ENCODE measurements at regions not wholly inside any gene's neighbourhood (a gene's known extent, or its start where the extent isn't known, plus 50 kb on each side); places are given as distances from the start of the nearest gene placed in this dataset.

- Histone ChIP-seq H3K27me3 (ENCODE audit: control insufficient read depth, insufficient read depth) (no peaks in the 10 kb centered on the region), H3K4me1 (ENCODE audit: control insufficient read depth, insufficient read depth, low read length) (no peaks in the 10 kb centered on the region), H3K4me3 (ENCODE audit: low read length) (no peak overlapping the region), H3K27ac (ENCODE audit: low read length) (no peak overlapping the region), H3K9me3 (ENCODE audit: control insufficient read depth, low read length) (no peaks in the 10 kb centered on the region)
- intact Hi-C loops (cut with DNase I): no loop called here
- no peak for ATAC-seq
- no peak for DNase-seq
- WGBS: 67% methylated on average over 3 of the region's 3 CpGs
Measured at GRCh38 chr12:24603371-24603770, 345.5 kb downstream of the BCAT1 start.

DNA sequence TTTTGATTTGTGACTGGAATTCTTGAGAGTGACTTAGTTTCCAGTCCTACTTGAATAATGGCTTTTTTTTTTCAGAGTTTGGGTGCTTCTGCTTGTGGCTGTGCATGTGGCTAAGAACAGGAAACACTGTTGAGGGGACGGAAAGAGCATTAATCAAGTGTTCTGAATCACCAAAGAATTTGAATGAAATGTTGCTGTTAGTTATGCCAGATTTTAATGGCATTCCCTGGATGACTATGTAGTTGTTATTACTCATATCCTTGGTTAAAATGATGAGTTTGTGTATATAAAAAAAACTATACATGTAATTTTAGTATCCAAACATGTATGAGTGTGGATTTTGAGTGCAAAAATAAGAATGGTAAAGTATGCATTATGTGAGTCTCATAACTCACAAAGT lies 347.9 kb downstream of the BCAT1 start:
- 41% methylated on average over 1 of the region's 1 CpG for WGBS
- Histone ChIP-seq H3K9me3 (ENCODE audit: control insufficient read depth, low read length) (no peaks in the 10 kb centered on the region), H3K4me3 (ENCODE audit: low read length) (no peak overlapping the region), H3K27ac (ENCODE audit: low read length) (no peak overlapping the region), H3K27me3 (ENCODE audit: control insufficient read depth, insufficient read depth) (no peaks in the 10 kb centered on the region), H3K4me1 (ENCODE audit: control insufficient read depth, insufficient read depth, low read length) (no peaks in the 10 kb centered on the region)
- ATAC-seq (no peak), DNase-seq (no peak)
- intact Hi-C loops (cut with DNase I): no loop called here

DNA sequence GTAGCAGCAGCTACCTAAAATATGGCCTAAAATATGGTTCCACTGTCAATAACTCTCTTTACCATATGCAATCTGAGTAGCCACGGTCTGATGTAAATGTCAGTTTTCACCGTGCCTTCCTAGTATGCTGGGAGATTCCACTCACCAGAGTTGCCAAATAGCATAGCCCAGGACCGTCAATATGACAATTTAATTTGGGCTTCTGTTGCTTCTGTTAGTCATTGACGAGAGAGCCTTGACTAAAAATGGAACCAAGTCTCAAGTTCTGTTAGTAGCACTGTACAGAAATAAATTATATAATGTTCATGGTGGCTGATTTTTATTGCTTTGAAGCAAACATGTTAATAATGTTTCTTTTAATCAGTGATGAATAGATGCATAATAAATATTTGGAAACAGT lies 348.4 kb downstream of the BCAT1 start:
- ATAC-seq: no peak
- no peak for DNase-seq
- no peak overlapping the region for H3K27ac ChIP-seq (ENCODE audit: low read length)
- no peak overlapping the region for H3K4me3 ChIP-seq (ENCODE audit: low read length)
- WGBS: 80% methylated on average over 4 of the region's 4 CpGs
- H3K27me3 ChIP-seq (ENCODE audit: control insufficient read depth, insufficient read depth): no peaks in the 10 kb centered on the region
- no peaks in the 10 kb centered on the region for H3K9me3 ChIP-seq (ENCODE audit: control insufficient read depth, low read length)
- no peaks in the 10 kb centered on the region for H3K4me1 ChIP-seq (ENCODE audit: control insufficient read depth, insufficient read depth, low read length)
- intact Hi-C loops (cut with DNase I): no loop called here

DNA sequence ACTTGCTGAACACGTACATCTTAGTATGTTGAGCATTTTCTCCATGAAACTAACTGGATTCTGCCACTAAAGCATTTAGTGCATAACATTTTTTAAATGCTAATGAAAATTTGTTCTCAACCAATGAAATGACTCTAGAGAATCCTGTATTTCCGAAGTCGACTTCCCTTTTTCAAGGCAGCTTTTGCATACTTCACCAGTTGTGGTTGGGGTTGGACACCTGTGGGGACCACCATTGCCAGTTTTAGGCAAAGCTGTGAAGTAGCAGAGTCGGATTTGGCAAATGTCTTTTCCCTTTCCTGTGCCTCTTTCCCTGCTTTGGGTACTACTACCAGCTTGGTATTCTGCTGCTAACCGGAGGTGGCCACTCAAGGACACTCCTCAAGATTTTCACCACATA lies 349.2 kb downstream of the BCAT1 start:
- Histone ChIP-seq H3K9me3 (ENCODE audit: control insufficient read depth, low read length) (no peaks in the 10 kb centered on the region), H3K27ac (ENCODE audit: low read length) (no peak overlapping the region), H3K27me3 (ENCODE audit: control insufficient read depth, insufficient read depth) (no peaks in the 10 kb centered on the region), H3K4me3 (ENCODE audit: low read length) (no peak overlapping the region), H3K4me1 (ENCODE audit: control insufficient read depth, insufficient read depth, low read length) (no peaks in the 10 kb centered on the region)
- intact Hi-C loops (cut with DNase I): loop anchor here in 2 of 4 donors (10.0 kb wide), 2 partner anchors 235 to 485 kb away; no protein-coding TSS in a partner anchor
- no peak for ATAC-seq
- DNase-seq: no peak
- WGBS: 80% methylated on average over 5 of the region's 5 CpGs

GRCh38 chr12:24597580-24597979 lies 351.3 kb downstream of the BCAT1 start:
- DNase-seq: no peak
- Histone ChIP-seq H3K27ac (ENCODE audit: low read length) (no peak overlapping the region), H3K9me3 (ENCODE audit: control insufficient read depth, low read length) (no peaks in the 10 kb centered on the region), H3K27me3 (ENCODE audit: control insufficient read depth, insufficient read depth) (no peaks in the 10 kb centered on the region), H3K4me3 (ENCODE audit: low read length) (no peak overlapping the region), H3K4me1 (ENCODE audit: control insufficient read depth, insufficient read depth, low read length) (no peaks in the 10 kb centered on the region)
- intact Hi-C loops (cut with DNase I): loop anchor here in 2 of 4 donors (10.0 kb wide), 2 partner anchors 233 to 483 kb away; no protein-coding TSS in a partner anchor
- no peak for ATAC-seq
- WGBS: 75% methylated on average over 3 of the region's 3 CpGs

DNA sequence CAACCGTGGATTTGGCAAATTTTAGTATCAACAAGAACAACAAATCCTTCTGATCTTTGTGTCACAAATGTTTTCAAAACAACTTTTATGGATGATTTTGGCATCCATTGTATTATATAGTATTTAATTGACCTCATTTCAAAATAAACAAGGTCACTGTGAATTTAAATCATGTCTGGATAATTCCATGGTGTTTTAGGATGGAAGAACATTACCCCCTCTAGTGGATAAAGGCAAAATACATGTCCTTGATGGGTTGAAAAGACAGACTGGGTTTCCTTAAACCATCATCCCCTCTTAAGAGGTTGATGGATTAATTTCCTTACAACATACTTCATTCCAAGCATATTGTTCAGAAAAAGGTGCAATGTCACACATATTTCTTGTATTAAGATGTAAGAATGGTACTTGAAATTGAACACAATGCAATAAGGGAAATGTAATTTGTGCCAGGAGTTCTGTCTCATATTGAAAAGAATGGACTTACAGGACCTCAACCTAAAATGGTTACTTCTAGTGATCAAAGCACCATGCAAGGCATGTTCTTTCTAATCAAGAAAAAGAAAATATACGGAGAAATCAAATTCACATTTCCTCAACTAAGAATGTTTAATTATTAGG lies 352.0 kb downstream of the BCAT1 start:
- intact Hi-C loops (cut with DNase I): loop anchor here in 2 of 4 donors (10.0 kb wide), 2 partner anchors 232 to 482 kb away; no protein-coding TSS in a partner anchor
- no peak for ATAC-seq
- Histone ChIP-seq H3K4me1 (ENCODE audit: control insufficient read depth, insufficient read depth, low read length) (no peaks in the 10 kb centered on the region), H3K4me3 (ENCODE audit: low read length) (no peak overlapping the region), H3K27me3 (ENCODE audit: control insufficient read depth, insufficient read depth) (no peaks in the 10 kb centered on the region), H3K27ac (ENCODE audit: low read length) (no peak overlapping the region), H3K9me3 (ENCODE audit: control insufficient read depth, low read length) (no peaks in the 10 kb centered on the region)
- WGBS: 61% methylated on average over 2 of the region's 2 CpGs
- no peak for DNase-seq

DNA sequence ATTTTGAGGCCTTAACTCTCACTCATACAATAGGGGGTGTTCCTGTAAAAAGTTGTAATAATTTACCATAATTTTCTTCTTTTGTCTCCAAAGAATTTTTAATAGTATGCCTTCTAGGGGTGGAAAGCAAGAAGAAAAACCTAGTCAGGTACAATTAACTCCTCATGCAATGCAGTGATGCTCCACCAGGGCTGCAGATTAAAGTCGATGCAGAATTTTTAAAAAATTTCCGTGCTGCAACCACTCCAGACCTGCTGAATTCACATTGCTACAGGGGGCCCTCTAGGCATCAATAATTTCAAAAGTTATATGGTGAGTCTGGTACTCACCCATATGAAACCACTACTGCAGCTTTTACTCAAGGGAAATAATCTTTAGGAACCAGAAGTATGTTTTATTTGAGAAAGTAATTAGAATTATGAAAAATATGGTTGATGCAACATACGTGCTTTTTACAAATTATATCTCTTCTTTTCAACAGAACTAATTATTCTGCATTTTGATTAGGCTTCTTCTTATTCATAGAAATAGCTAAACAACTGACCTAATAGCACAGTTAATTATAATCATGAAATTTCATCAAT lies 353.2 kb downstream of the BCAT1 start:
- intact Hi-C loops (cut with DNase I): loop anchor here in 2 of 4 donors (10.0 kb wide), 2 partner anchors 231 to 481 kb away; no protein-coding TSS in a partner anchor
- ATAC-seq (no peak), DNase-seq (no peak)
- Histone ChIP-seq H3K4me3 (ENCODE audit: low read length) (no peak overlapping the region), H3K9me3 (ENCODE audit: control insufficient read depth, low read length) (no peaks in the 10 kb centered on the region), H3K4me1 (ENCODE audit: control insufficient read depth, insufficient read depth, low read length) (no peaks in the 10 kb centered on the region), H3K27me3 (ENCODE audit: control insufficient read depth, insufficient read depth) (no peaks in the 10 kb centered on the region), H3K27ac (ENCODE audit: low read length) (no peak overlapping the region)
- WGBS: 68% methylated on average over 3 of the region's 3 CpGs

DNA sequence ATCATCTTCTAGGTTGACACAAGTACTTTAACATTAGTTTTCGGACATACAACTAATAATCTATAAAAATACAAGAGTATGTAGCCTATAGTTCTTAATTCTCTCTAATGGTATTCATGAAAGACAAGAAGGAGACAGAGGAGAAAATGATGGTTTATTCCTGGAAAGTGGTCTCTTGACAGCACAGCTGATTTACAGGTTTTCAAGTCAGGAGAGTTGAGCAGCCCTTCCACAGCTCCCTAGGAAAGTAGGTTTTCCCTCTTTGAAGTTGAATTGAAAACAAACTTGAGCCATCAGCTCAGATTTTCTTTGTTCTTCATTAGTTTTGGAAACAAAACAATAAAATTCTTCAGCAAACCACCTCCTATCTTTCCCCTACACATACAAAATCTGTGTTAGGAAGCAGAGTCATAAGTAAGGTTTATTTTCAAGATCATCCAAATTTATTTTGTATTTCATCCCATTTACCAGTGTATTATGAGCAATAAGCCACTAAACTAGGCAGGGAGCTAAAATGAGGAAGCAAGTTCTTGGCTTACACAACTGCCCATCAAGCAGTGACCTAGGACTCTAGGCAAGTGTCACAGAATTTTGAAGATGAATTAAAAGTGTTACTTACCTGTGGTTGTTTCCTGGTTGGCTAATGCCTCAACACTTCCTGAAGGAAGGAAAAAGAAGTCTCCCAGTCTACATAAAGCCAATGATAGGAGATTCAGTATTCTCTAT lies 357.0 kb downstream of the BCAT1 start:
- no peak for DNase-seq
- WGBS: 80% methylated on average over 1 of the region's 1 CpG
- Histone ChIP-seq H3K4me3 (ENCODE audit: low read length) (no peak overlapping the region), H3K27me3 (ENCODE audit: control insufficient read depth, insufficient read depth) (no peaks in the 10 kb centered on the region), H3K27ac (ENCODE audit: low read length) (no peak overlapping the region), H3K9me3 (ENCODE audit: control insufficient read depth, low read length) (no peaks in the 10 kb centered on the region), H3K4me1 (ENCODE audit: control insufficient read depth, insufficient read depth, low read length) (no peaks in the 10 kb centered on the region)
- ATAC-seq: no peak
- intact Hi-C loops (cut with DNase I): loop anchor here in 2 of 4 donors (10.0 kb wide), 2 partner anchors 227 to 477 kb away; no protein-coding TSS in a partner anchor

DNA sequence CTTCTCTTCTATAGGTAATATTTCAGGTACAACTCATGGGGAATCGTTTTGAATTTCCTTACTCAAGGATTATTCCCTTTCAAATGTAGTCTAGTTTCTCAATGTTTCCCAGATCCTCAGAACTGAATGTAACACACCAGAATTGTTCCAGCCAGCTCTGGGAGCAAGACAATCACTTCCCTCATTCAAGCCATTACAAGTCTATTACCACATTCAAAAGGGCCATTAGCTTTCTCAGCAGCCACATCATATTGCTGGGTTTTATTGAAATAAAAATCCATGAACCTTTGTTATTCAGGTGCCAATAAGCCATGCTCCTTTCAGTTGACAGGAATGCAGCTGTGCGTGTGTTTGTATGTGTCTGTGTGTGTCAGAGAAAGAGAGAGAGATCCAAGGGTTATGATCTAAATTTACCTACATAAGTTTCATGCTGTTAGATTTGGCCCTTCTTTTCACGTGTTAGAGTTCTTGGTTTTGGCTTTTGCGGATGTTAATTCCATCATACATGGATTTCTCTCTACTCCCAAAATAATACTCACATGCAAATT lies 357.7 kb downstream of the BCAT1 start:
- Histone ChIP-seq H3K4me1 (ENCODE audit: control insufficient read depth, insufficient read depth, low read length) (no peaks in the 10 kb centered on the region), H3K27ac (ENCODE audit: low read length) (no peak overlapping the region), H3K4me3 (ENCODE audit: low read length) (no peak overlapping the region), H3K27me3 (ENCODE audit: control insufficient read depth, insufficient read depth) (no peaks in the 10 kb centered on the region), H3K9me3 (ENCODE audit: control insufficient read depth, low read length) (no peaks in the 10 kb centered on the region)
- DNase-seq (no peak), ATAC-seq (no peak)
- 77% methylated on average over 4 of the region's 4 CpGs for WGBS
- intact Hi-C loops (cut with DNase I): loop anchor here in 2 of 4 donors (10.0 kb wide), 2 partner anchors 226 to 476 kb away; no protein-coding TSS in a partner anchor

DNA sequence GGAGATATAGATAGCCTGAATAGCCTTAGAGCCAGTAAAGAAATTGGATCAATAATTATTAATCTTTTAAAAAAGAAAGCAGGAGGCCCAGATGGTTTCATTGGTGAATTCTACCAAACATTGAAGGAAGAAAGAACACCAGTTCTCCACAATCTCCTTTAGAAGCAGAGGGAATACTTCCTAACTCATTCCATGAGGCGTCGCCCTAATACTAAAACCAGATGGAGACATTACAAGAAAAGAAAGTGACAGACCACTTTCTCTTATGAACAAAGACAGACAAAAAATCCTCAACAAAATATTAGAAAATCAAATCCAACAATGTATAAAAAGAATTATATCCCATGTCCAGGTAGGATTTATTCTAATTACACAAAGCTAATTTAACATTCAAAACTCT lies 362.6 kb downstream of the BCAT1 start:
- intact Hi-C loops (cut with DNase I): no loop called here
- no peaks in the 10 kb centered on the region for H3K9me3 ChIP-seq (ENCODE audit: control insufficient read depth, low read length)
- no peaks in the 10 kb centered on the region for H3K27me3 ChIP-seq (ENCODE audit: control insufficient read depth, insufficient read depth)
- ATAC-seq (no peak), DNase-seq (no peak)
- H3K4me1 ChIP-seq (ENCODE audit: control insufficient read depth, insufficient read depth, low read length): no peaks in the 10 kb centered on the region
- WGBS: 91% methylated on average over 2 of the region's 2 CpGs
- no peak overlapping the region for H3K27ac ChIP-seq (ENCODE audit: low read length)
- no peak overlapping the region for H3K4me3 ChIP-seq (ENCODE audit: low read length)
